ENCODE measurements at regions not wholly inside any gene's neighbourhood (a gene's known extent, or its start where the extent isn't known, plus 50 kb on each side); places are given as distances from the start of the nearest gene placed in this dataset.

GRCh38 chr16:62829084-62829483 lies 792.8 kb upstream of the CDH8 start:
- dilution Hi-C loops (cut with MboI; ENCODE audit: extremely low pct_ligation_motif_present, low sequenced_read_pairs), result no loop called here
- Histone ChIP-seq H3K27me3 (ENCODE audit: control insufficient read depth, extremely low read depth, insufficient read depth, low read length) (no peaks in the 10 kb centered on the region), H3K4me2 (ENCODE audit: control insufficient read depth, extremely low read depth, insufficient read depth, low read depth, low read length) (no peak overlapping the region), H3K27ac (ENCODE audit: control insufficient read depth, insufficient read depth, low read length) (no peak overlapping the region), H3K36me3 (ENCODE audit: control insufficient read depth in 2 of 2, extremely low read depth in 1 of 2, insufficient read depth in 2 of 2, low read length in 2 of 2) (no peaks in the 10 kb centered on the region), H3K79me2 (ENCODE audit: control insufficient read depth, insufficient read depth, low read length) (no peaks in the 10 kb centered on the region), H3K9me1 (ENCODE audit: control insufficient read depth, extremely low read depth, insufficient read depth, low read length) (no peaks in the 10 kb centered on the region), H4K20me1 (ENCODE audit: control insufficient read depth, extremely low read depth, insufficient read depth, low read length) (no peaks in the 10 kb centered on the region), H3K4me1 (ENCODE audit: control insufficient read depth, extremely low read depth, insufficient read depth, low read length) (no peaks in the 10 kb centered on the region), H2AFZ (ENCODE audit: control insufficient read depth, low read length) (no peak overlapping the region), H3K9me3 (ENCODE audit: control insufficient read depth, low read depth, low read length) (peaks cover 3% of the 10 kb centered on the region), H3K4me3 (ENCODE audit: control insufficient read depth in 2 of 3, extremely low read depth in 1 of 3, insufficient read depth in 2 of 3, low read depth in 1 of 3, low read length in 3 of 3) (no peak overlapping the region), H3K9ac (ENCODE audit: control insufficient read depth, extremely low read depth, insufficient read depth, low read length) (no peak overlapping the region)
- no peak for TF ChIP-seq CTCF (optimal IDR thresholded peaks at IDR 0.05 in 1 of 3, IDR thresholded peaks at IDR 0.05 in 1 of 3, conservative IDR thresholded peaks at IDR 0.05 in 1 of 3; ENCODE audit: extremely low read depth in 1 of 3, insufficient read depth in 2 of 3, low read length in 3 of 3)
- TF ChIP-seq EZH2 (IDR thresholded peaks at IDR 0.05; ENCODE audit: low read length), result no peak
- FAIRE-seq (no peak), DNase-seq (ENCODE audit: low read depth, low spot score) (no peak)

- Histone ChIP-seq H4K20me1 (ENCODE audit: control insufficient read depth, extremely low read depth, insufficient read depth, low read length) (no peaks in the 10 kb centered on the region), H3K27ac (ENCODE audit: control insufficient read depth, insufficient read depth, low read length) (no peak overlapping the region), H3K79me2 (ENCODE audit: control insufficient read depth, insufficient read depth, low read length) (no peaks in the 10 kb centered on the region), H3K9ac (ENCODE audit: control insufficient read depth, extremely low read depth, insufficient read depth, low read length) (no peak overlapping the region), H3K36me3 (ENCODE audit: control insufficient read depth in 2 of 2, extremely low read depth in 1 of 2, insufficient read depth in 2 of 2, low read length in 2 of 2) (no peaks in the 10 kb centered on the region), H3K27me3 (ENCODE audit: control insufficient read depth, extremely low read depth, insufficient read depth, low read length) (no peaks in the 10 kb centered on the region), H3K4me2 (ENCODE audit: control insufficient read depth, extremely low read depth, insufficient read depth, low read depth, low read length) (no peak overlapping the region), H2AFZ (ENCODE audit: control insufficient read depth, low read length) (no peak overlapping the region), H3K9me1 (ENCODE audit: control insufficient read depth, extremely low read depth, insufficient read depth, low read length) (no peaks in the 10 kb centered on the region), H3K4me3 (ENCODE audit: control insufficient read depth in 2 of 3, extremely low read depth in 1 of 3, insufficient read depth in 2 of 3, low read depth in 1 of 3, low read length in 3 of 3) (no peak overlapping the region), H3K9me3 (ENCODE audit: control insufficient read depth, low read depth, low read length) (peaks cover 3% of the 10 kb centered on the region), H3K4me1 (ENCODE audit: control insufficient read depth, extremely low read depth, insufficient read depth, low read length) (no peaks in the 10 kb centered on the region)
- no peak for TF ChIP-seq EZH2 (IDR thresholded peaks at IDR 0.05; ENCODE audit: low read length)
- TF ChIP-seq CTCF (optimal IDR thresholded peaks at IDR 0.05 in 1 of 3, IDR thresholded peaks at IDR 0.05 in 1 of 3, conservative IDR thresholded peaks at IDR 0.05 in 1 of 3; ENCODE audit: extremely low read depth in 1 of 3, insufficient read depth in 2 of 3, low read length in 3 of 3), result no peak
- FAIRE-seq (no peak), DNase-seq (ENCODE audit: low read depth, low spot score) (no peak)
- dilution Hi-C loops (cut with MboI; ENCODE audit: extremely low pct_ligation_motif_present, low sequenced_read_pairs), result no loop called here
Measured at GRCh38 chr16:62821824-62822223, 785.6 kb upstream of the CDH8 start.

Measured in keratinocyte (primary cell).